Heart left ventricle (tissue), 13 donors: ENCODE measurements at regions not wholly inside any gene's neighbourhood (a gene's known extent, or its start where the extent isn't known, plus 50 kb on each side); places are given as distances from the start of the nearest gene placed in this dataset.

Experiments
- POLR2A ChIP-seq, 2 donors: fragments of 450-650 bp; IDR thresholded peaks; one replicate each; pipeline ENCODE4 v1.6.1; 2017; ENCODE audit warnings: antibody characterized with exemption in 2 of 2, mild to moderate bottlenecking in 2 of 2, moderate library complexity in 2 of 2
- TF ChIP-seq, protein P1 (sequence below), 12 donors: fragments of 200-600 bp; sonication (generic) in 4 of 12; IDR thresholded peaks; one replicate each; pipeline versions ENCODE4 v1.5.0 to v1.8.0; 2018 to 2022; ENCODE audit warnings: antibody characterized with exemption in 12 of 12, mild to moderate bottlenecking in 5 of 12
- donor health status: ischemic (EF 13 %, LVEDD 7.1; RV severe dilation, severe dysfunction).
- donor health status: DM: no; HTN: yes; CAD: no.
- donor health status: DM: no; HTN: no; CAD: no.
- donor health status: ischemic (EF 25% LVEDD 6.9; RV normal size, moderate dysfunction).
- donor health status: ischemic (EF 25% LVEDD 5.7; RV mildly dilated, moderate dysfunction).
- donor health status: ischemic (EF 35%, LVEDD 5.7; RV mildly dilated, moderate dysfunction).
- donor health status: nonischemic (EF 11% LVEDD 7.7; RV severe dilation, severe dysfunction).
- donor health status: DM: yes; HTN: yes; CAD: no.
- donor health status: PGD.
- donor health status: ischemic (EF 29% LVEDD 5.4; RV normal size, mild dysfunction).
- donor health status: nonischemic (EF 23%, LVEDD 6.1; RV moderate dilation, normal function).

DNA sequence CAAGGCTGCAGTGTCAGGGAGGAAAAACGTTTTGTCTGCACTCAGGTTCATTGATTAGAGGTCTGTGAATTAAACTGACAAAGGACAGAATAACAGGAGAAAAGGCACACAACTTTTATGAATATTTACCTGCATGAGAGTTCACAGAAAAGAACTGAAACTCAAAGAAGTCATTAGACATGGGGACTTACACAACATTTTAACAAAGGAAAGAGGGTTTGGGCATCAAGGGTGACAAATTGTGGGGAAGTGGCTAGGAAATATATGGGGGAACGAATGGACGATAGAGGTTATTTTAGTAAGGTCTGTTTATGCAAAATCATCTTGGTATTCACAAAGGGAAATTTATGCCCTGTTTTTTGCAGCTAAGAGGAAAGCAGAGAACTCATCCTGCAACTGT lies 65.6 kb upstream of the C15orf39 start:
- TF ChIP-seq, protein P1, sequence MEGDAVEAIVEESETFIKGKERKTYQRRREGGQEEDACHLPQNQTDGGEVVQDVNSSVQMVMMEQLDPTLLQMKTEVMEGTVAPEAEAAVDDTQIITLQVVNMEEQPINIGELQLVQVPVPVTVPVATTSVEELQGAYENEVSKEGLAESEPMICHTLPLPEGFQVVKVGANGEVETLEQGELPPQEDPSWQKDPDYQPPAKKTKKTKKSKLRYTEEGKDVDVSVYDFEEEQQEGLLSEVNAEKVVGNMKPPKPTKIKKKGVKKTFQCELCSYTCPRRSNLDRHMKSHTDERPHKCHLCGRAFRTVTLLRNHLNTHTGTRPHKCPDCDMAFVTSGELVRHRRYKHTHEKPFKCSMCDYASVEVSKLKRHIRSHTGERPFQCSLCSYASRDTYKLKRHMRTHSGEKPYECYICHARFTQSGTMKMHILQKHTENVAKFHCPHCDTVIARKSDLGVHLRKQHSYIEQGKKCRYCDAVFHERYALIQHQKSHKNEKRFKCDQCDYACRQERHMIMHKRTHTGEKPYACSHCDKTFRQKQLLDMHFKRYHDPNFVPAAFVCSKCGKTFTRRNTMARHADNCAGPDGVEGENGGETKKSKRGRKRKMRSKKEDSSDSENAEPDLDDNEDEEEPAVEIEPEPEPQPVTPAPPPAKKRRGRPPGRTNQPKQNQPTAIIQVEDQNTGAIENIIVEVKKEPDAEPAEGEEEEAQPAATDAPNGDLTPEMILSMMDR (IDR thresholded peaks at IDR 0.05) = no peak
- no peak for TF ChIP-seq POLR2A (IDR thresholded peaks at IDR 0.05)
